ENCODE measurements at regions not wholly inside any gene's neighbourhood (a gene's known extent, or its start where the extent isn't known, plus 50 kb on each side); places are given as distances from the start of the nearest gene placed in this dataset.

GRCh38 chr5:8765886-8766285 is 780.0 kb downstream of the SEMA5A start (continued):
- TF ChIP-seq EZH2phosphoT487 (IDR thresholded peaks at IDR 0.05; ENCODE audit: borderline replicate concordance) (no peak), SIN3A (IDR thresholded peaks at IDR 0.05; ENCODE audit: low read depth) (no peak), ZFX (IDR thresholded peaks at IDR 0.05) (no peak), EGR1 (IDR thresholded peaks at IDR 0.05; ENCODE audit: low read depth) (no peak), ATF3 (IDR thresholded peaks at IDR 0.05) (no peak), ZNF274 (IDR thresholded peaks at IDR 0.05; ENCODE audit: low read depth, low read length) (no peak)

GRCh38 chr5:8766448-8766847 is 779.4 kb downstream of the SEMA5A start:
- no TSS peak for BruUV-seq (replicated peaks)
- no peak for ATAC-seq
- no peaks in the 10 kb centered on the region for H3K27me3 ChIP-seq (ENCODE audit: insufficient read depth, low read length)
- no peak overlapping the region for H2AFZ ChIP-seq (ENCODE audit: low read depth, low read length, poor library complexity, severe bottlenecking)
- CTCF ChIA-PET = no interaction called here
- H3K36me3 ChIP-seq (ENCODE audit: control insufficient read depth in 1 of 2, insufficient read depth in 2 of 2, low read length in 2 of 2) = no peaks in the 10 kb centered on the region
- H3K27ac ChIP-seq (ENCODE audit: low read depth, low read length) = no peak overlapping the region
- RAD21 ChIA-PET (ENCODE audit: low non-redundant PET in 1 of 2, low total read pairs in 2 of 2, uncharacterized antibody in 2 of 2, unreplicated experiment in 2 of 2) = no interaction called here
- H3K9me3 ChIP-seq (ENCODE audit: control insufficient read depth in 1 of 2, insufficient read depth in 1 of 2, low read depth in 1 of 2, low read length in 2 of 2) = peaks cover 0 to 20% of the 10 kb centered on the region in 2 experiments; a peak in 2 of 4 replicates
- H3K4me1 ChIP-seq (ENCODE audit: control insufficient read depth in 1 of 2, insufficient read depth in 2 of 2, low read length in 2 of 2) = no peaks in the 10 kb centered on the region
- no peak overlapping the region for H3K9ac ChIP-seq (ENCODE audit: low read length)
- no peaks in the 10 kb centered on the region for H3K9me2 ChIP-seq (ENCODE audit: insufficient read depth)
- intact Hi-C loops (cut with micrococcal nuclease) = no loop called here
- POLR2A ChIA-PET = no interaction called here
- no peak overlapping the region for H3K4me3 ChIP-seq (replicated peaks in 1 of 2; ENCODE audit: low read depth in 1 of 2, low read length in 2 of 2)
- no peak for DNase-seq (ENCODE audit: low read depth, low spot score)
- no peak overlapping the region for H3K4me2 ChIP-seq (ENCODE audit: low read length)
- no peaks in the 10 kb centered on the region for H3K79me2 ChIP-seq (ENCODE audit: insufficient read depth, low read length)
- no peaks in the 10 kb centered on the region for H4K20me1 ChIP-seq (ENCODE audit: insufficient read depth)
- no peak for TF ChIP-seq TCF7L2 (IDR thresholded peaks at IDR 0.05; ENCODE audit: borderline replicate concordance, extremely low read depth, insufficient read depth, insufficient read length)
- TF ChIP-seq CEBPB (IDR thresholded peaks at IDR 0.05; ENCODE audit: low read depth) = no peak
- TF ChIP-seq SIN3A (IDR thresholded peaks at IDR 0.05; ENCODE audit: low read depth) = no peak
- no peak for TF ChIP-seq ELF1 (IDR thresholded peaks at IDR 0.05; ENCODE audit: borderline replicate concordance, low read depth)
- no peak for TF ChIP-seq POLR2AphosphoS5 (IDR thresholded peaks at IDR 0.05; ENCODE audit: low read depth, low read length)

GRCh38 chr5:8767111-8767510 is 778.8 kb downstream of the SEMA5A start:
- no peaks in the 10 kb centered on the region for H3K36me3 ChIP-seq (ENCODE audit: control insufficient read depth in 1 of 2, insufficient read depth in 2 of 2, low read length in 2 of 2)
- ChIA-PET CTCF (no interaction called here), RAD21 (ENCODE audit: low non-redundant PET in 1 of 2, low total read pairs in 2 of 2, uncharacterized antibody in 2 of 2, unreplicated experiment in 2 of 2) (no interaction called here), POLR2A (no interaction called here)
- DNase-seq (ENCODE audit: low read depth, low spot score) (no peak), ATAC-seq (no peak)
- peaks cover 4 to 20% of the 10 kb centered on the region in 2 experiments; a peak in 2 of 4 replicates for H3K9me3 ChIP-seq (ENCODE audit: control insufficient read depth in 1 of 2, insufficient read depth in 1 of 2, low read depth in 1 of 2, low read length in 2 of 2)
- no TSS peak for BruUV-seq (replicated peaks)
- no peak overlapping the region for H2AFZ ChIP-seq (ENCODE audit: low read depth, low read length, poor library complexity, severe bottlenecking)
- H3K27me3 ChIP-seq (ENCODE audit: insufficient read depth, low read length) = no peaks in the 10 kb centered on the region
- no peak overlapping the region for H3K9ac ChIP-seq (ENCODE audit: low read length)
- intact Hi-C loops (cut with micrococcal nuclease) = no loop called here
- no peaks in the 10 kb centered on the region for H3K4me1 ChIP-seq (ENCODE audit: control insufficient read depth in 1 of 2, insufficient read depth in 2 of 2, low read length in 2 of 2)
- H3K9me2 ChIP-seq (ENCODE audit: insufficient read depth) = no peaks in the 10 kb centered on the region
- no peaks in the 10 kb centered on the region for H3K79me2 ChIP-seq (ENCODE audit: insufficient read depth, low read length)
- no peak overlapping the region for H3K4me2 ChIP-seq (ENCODE audit: low read length)
- no peak overlapping the region for H3K4me3 ChIP-seq (replicated peaks in 1 of 2; ENCODE audit: low read depth in 1 of 2, low read length in 2 of 2)
- TF ChIP-seq ATF3 (IDR thresholded peaks at IDR 0.05) = no peak
- TF ChIP-seq POLR2AphosphoS5 (IDR thresholded peaks at IDR 0.05; ENCODE audit: low read depth, low read length) = no peak
- H3K27ac ChIP-seq (ENCODE audit: low read depth, low read length) = no peak overlapping the region
- no peaks in the 10 kb centered on the region for H4K20me1 ChIP-seq (ENCODE audit: insufficient read depth)
